ENCODE measurements at regions not wholly inside any gene's neighbourhood (a gene's known extent, or its start where the extent isn't known, plus 50 kb on each side); places are given as distances from the start of the nearest gene placed in this dataset.

DNA sequence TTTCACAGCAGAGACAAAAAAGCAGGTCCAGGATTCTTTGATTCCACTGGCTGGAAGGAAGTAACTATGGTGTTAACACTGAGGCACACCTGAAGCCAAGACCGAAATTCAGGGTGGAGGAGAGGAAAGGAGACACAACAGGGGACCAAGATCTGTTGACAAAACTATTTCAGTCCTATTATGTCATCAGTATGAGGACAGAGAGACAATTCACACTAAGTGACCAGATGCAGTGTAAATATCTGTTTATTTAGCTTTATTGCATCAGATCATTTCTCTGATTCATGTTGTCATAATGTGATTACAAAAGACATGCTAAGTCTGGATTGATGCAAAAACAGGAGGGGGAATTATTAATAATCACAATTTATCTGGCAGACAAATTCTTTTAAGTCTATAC, 118.8 kb downstream of the SIPA1L2 start:
- DNase-seq (ENCODE audit: insufficient read length, low spot score) (no peak), FAIRE-seq (no peak)
- no peak for TF ChIP-seq PAX5 (IDR thresholded peaks at IDR 0.05; ENCODE audit: insufficient read depth, low read length, severe bottlenecking)
- TF ChIP-seq POLR2AphosphoS5 (IDR thresholded peaks at IDR 0.05; ENCODE audit: low read depth, low read length), result no peak
- TF ChIP-seq SPI1 (IDR thresholded peaks at IDR 0.05; ENCODE audit: low read depth, low read length), result no peak

DNA sequence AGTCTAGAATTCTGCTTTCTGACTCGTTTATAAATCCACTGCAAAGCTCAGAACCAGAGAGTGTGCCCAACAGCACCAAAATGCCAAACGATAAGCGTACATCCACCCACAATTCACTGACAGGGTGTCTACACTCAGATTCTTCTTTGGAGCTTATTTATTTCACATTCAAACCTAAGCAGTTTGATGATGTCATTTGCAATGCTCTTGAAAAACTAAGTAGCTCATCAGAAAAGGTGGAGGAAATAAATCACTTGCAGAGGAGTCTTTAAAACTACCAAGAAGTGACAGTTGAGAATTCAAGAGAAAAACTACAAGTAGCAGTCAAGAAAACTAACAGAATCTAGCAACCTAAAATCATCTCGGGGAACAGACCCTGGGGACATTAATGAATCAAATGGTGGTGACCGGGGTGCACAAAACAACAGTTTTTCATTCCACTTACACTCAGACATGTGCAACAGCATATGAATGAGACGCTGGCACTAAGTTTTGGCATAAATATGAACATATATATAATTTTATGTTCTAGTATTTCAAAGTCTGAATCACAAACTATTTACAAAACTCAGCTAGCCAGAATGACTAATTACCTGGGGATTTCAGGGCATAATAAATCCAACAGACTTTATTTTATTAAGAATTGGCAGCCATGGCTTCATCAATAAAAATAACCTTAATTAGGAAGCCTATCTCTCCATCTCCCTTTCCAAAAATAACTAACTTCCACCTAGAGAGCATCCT, 119.4 kb downstream of the SIPA1L2 start:
- FAIRE-seq (no peak), DNase-seq (ENCODE audit: insufficient read length, low spot score) (no peak)
- TF ChIP-seq TAF1 (IDR thresholded peaks at IDR 0.05; ENCODE audit: low read depth, low read length) (no peak), POLR2A (IDR thresholded peaks at IDR 0.05; ENCODE audit: low read depth, low read length) (no peak), POLR2AphosphoS5 (IDR thresholded peaks at IDR 0.05; ENCODE audit: low read depth, low read length) (no peak)

DNA sequence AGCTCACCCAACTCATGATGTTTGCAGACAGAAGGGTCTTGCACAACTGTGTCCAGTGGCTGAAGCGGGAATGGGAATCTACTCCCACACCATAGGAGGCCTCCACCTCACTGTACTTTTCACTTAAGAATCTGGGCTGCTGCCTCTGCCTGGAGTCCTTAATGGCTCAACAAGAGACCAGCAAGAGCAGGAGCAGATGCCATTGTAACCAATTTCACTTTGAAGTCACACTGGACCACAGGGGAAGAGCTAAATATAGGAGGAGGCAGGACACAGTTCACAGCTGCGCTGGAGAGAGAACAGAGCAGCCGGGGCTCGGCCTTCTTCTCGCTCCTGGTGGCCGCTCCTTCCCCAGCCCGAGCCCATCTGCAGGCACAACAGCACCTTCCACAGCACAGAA, 120.4 kb downstream of the SIPA1L2 start:
- DNase-seq (ENCODE audit: insufficient read length, low spot score) (no peak), FAIRE-seq (no peak)
- TF ChIP-seq POLR2A (IDR thresholded peaks at IDR 0.05; ENCODE audit: low read depth, low read length), result no peak
- TF ChIP-seq SPI1 (IDR thresholded peaks at IDR 0.05; ENCODE audit: low read depth, low read length), result no peak
- no peak for TF ChIP-seq POLR2AphosphoS5 (IDR thresholded peaks at IDR 0.05; ENCODE audit: low read depth, low read length)
- TF ChIP-seq PAX5 (IDR thresholded peaks at IDR 0.05; ENCODE audit: insufficient read depth, low read length, severe bottlenecking), result no peak
- TF ChIP-seq TAF1 (IDR thresholded peaks at IDR 0.05; ENCODE audit: low read depth, low read length), result no peak
- no peak for TF ChIP-seq POU2F2 (IDR thresholded peaks at IDR 0.05; ENCODE audit: low read depth, low read length)

DNA sequence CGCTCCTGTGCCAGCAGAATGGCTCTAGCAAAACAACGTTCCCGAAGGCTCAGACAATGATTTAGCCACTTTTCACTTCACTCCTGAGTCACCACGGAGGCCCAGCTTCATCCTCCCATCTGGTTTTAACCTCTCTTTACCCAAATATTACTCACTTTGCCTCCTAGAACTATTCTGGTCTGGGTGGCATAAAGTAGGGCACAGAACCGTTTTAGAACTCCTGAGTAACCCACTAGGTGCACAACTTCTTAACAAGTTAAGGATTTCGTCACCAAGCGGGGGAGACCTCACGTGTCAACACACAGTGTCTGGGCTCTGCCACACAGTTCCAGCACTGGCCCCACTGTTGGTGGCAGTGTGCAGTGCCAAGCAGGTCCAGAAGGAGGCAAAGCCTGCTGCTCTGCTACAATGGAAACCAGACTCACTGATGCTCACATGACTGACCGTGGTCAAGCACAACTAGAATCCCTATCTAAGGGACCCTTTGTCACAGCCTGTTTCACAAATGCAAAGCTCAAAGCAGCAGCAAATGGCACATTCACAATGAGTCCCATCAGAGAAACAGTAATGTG, 121.7 kb downstream of the SIPA1L2 start:
- DNase-seq (ENCODE audit: insufficient read length, low spot score), result no peak
- FAIRE-seq, result no peak
- TF ChIP-seq POU2F2 (IDR thresholded peaks at IDR 0.05; ENCODE audit: low read depth, low read length) (no peak), TAF1 (IDR thresholded peaks at IDR 0.05; ENCODE audit: low read depth, low read length) (no peak), POLR2A (IDR thresholded peaks at IDR 0.05; ENCODE audit: low read depth, low read length) (no peak), SPI1 (IDR thresholded peaks at IDR 0.05; ENCODE audit: low read depth, low read length) (no peak), PAX5 (IDR thresholded peaks at IDR 0.05; ENCODE audit: insufficient read depth, low read length, severe bottlenecking) (no peak), POLR2AphosphoS5 (IDR thresholded peaks at IDR 0.05; ENCODE audit: low read depth, low read length) (no peak)

DNA sequence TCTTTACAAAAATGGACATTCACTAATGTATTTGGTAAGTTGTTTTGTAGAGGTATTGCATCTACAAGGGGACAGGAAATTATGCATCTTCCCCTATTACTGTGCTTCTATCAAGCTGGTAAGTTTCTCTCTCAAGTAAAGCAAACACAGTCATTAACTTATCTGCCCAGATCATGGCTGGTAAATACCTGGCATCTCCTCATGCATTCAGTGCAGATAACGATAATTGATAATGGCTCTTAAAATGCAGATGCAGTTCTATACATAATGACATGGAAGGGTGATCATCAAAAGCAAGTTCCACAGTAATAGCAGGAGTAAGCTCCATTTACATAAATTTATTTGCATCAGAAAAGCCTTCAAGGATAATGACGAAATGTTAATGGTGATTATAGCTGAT, 122.4 kb downstream of the SIPA1L2 start:
- DNase-seq (ENCODE audit: insufficient read length, low spot score), result no peak
- no peak for FAIRE-seq
- TF ChIP-seq PAX5 (IDR thresholded peaks at IDR 0.05; ENCODE audit: insufficient read depth, low read length, severe bottlenecking) (no peak), POLR2A (IDR thresholded peaks at IDR 0.05; ENCODE audit: low read depth, low read length) (no peak), TAF1 (IDR thresholded peaks at IDR 0.05; ENCODE audit: low read depth, low read length) (no peak), SPI1 (IDR thresholded peaks at IDR 0.05; ENCODE audit: low read depth, low read length) (no peak), POU2F2 (IDR thresholded peaks at IDR 0.05; ENCODE audit: low read depth, low read length) (no peak), POLR2AphosphoS5 (IDR thresholded peaks at IDR 0.05; ENCODE audit: low read depth, low read length) (no peak)

DNA sequence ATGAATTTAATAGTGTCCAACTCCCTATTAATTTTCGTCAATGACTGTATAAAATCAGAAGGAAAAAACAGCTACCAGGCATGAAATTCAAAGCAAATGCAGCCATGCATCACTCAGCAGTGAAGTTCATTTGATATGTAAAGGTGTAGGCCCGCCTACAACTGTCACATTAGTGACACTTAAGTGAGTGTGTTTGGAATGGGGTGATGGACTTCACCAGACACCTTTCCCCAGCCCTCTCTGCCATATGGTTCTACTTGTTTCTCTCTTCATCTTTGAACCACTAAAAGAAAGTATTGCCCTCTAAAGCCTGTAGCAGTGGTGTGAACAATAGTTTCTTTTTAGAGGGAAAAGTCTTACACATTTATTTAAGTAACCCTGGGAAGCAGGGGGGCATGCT, 124.0 kb downstream of the SIPA1L2 start:
- no peak for DNase-seq (ENCODE audit: insufficient read length, low spot score)
- FAIRE-seq, result no peak
- no peak for TF ChIP-seq SPI1 (IDR thresholded peaks at IDR 0.05; ENCODE audit: low read depth, low read length)
- TF ChIP-seq PAX5 (IDR thresholded peaks at IDR 0.05; ENCODE audit: insufficient read depth, low read length, severe bottlenecking), result no peak
- no peak for TF ChIP-seq TAF1 (IDR thresholded peaks at IDR 0.05; ENCODE audit: low read depth, low read length)
- TF ChIP-seq POLR2A (IDR thresholded peaks at IDR 0.05; ENCODE audit: low read depth, low read length), result no peak
- TF ChIP-seq POLR2AphosphoS5 (IDR thresholded peaks at IDR 0.05; ENCODE audit: low read depth, low read length), result no peak
- TF ChIP-seq POU2F2 (IDR thresholded peaks at IDR 0.05; ENCODE audit: low read depth, low read length), result no peak

DNA sequence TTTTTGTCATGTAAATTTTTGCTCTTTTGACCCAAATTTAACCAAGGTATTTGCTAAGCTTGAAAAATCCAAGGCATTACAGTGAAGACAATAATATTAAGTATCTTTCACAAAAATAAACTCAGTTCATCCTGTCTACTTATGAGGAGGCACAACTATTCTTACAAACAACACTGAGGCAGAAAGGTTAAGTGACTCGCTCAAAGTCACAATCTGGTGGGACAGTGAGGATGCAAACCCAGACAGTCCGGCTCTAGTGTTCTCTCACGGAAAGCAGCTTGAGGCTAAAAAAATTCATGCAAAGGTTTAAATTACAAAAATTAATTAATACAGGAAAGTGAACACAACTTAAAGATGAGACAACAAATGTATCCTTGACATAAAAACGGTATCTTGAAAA, 125.3 kb downstream of the SIPA1L2 start:
- TF ChIP-seq TAF1 (IDR thresholded peaks at IDR 0.05; ENCODE audit: low read depth, low read length) (no peak), POLR2AphosphoS5 (IDR thresholded peaks at IDR 0.05; ENCODE audit: low read depth, low read length) (no peak), PAX5 (IDR thresholded peaks at IDR 0.05; ENCODE audit: insufficient read depth, low read length, severe bottlenecking) (no peak), SPI1 (IDR thresholded peaks at IDR 0.05; ENCODE audit: low read depth, low read length) (no peak), POLR2A (IDR thresholded peaks at IDR 0.05; ENCODE audit: low read depth, low read length) (no peak), POU2F2 (IDR thresholded peaks at IDR 0.05; ENCODE audit: low read depth, low read length) (no peak)
- DNase-seq (ENCODE audit: insufficient read length, low spot score) (no peak), FAIRE-seq (no peak)

DNA sequence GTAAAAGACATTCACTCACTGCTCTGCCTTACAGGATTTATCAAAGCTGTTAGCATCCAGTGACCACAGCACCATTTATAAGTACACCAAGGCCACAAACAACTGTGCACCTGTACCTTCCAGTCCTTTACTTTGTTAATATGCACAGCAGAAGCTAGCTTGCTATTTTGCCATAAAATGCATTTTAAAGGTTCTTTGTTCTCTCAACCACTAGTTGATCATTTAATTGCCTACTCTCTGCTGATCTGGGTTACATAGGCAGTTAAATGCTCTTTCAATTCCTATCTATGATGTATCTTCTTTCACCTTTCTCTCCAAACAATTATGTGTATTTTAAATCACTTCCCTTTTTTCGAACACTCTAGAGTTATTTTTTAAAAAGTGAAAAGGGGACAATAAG, 126.4 kb downstream of the SIPA1L2 start:
- DNase-seq (ENCODE audit: insufficient read length, low spot score) (no peak), FAIRE-seq (no peak)
- TF ChIP-seq PAX5 (IDR thresholded peaks at IDR 0.05; ENCODE audit: insufficient read depth, low read length, severe bottlenecking) (no peak), POU2F2 (IDR thresholded peaks at IDR 0.05; ENCODE audit: low read depth, low read length) (no peak), POLR2AphosphoS5 (IDR thresholded peaks at IDR 0.05; ENCODE audit: low read depth, low read length) (no peak), TAF1 (IDR thresholded peaks at IDR 0.05; ENCODE audit: low read depth, low read length) (no peak), SPI1 (IDR thresholded peaks at IDR 0.05; ENCODE audit: low read depth, low read length) (no peak), POLR2A (IDR thresholded peaks at IDR 0.05; ENCODE audit: low read depth, low read length) (no peak)

DNA sequence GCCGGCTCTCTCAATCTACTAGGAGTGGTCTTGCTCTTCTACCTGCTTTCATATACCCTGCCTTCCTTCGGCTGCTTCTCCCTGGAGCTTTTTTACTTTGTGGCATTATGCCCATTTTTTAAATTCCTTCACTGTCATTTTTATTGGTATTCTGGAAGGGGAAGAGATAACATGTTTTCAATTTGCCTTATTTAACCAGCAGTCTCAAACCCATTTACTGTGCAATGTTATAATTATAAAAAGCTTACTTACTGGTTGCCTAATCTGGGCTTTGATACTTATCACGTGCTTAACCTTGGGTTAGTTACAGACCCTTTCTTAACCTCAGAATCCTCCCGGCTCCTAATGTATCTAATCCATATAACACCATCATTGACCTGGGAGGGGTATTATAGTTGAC, 128.1 kb downstream of the SIPA1L2 start:
- DNase-seq (ENCODE audit: insufficient read length, low spot score), result no peak

More for the DNA sequence above, 128.1 kb downstream of the SIPA1L2 start:
- FAIRE-seq, result no peak
- TF ChIP-seq PAX5 (IDR thresholded peaks at IDR 0.05; ENCODE audit: insufficient read depth, low read length, severe bottlenecking) (no peak), POLR2AphosphoS5 (IDR thresholded peaks at IDR 0.05; ENCODE audit: low read depth, low read length) (no peak), SPI1 (IDR thresholded peaks at IDR 0.05; ENCODE audit: low read depth, low read length) (no peak), POU2F2 (IDR thresholded peaks at IDR 0.05; ENCODE audit: low read depth, low read length) (no peak), TAF1 (IDR thresholded peaks at IDR 0.05; ENCODE audit: low read depth, low read length) (no peak), POLR2A (IDR thresholded peaks at IDR 0.05; ENCODE audit: low read depth, low read length) (no peak)
